ENCODE measurements at regions not wholly inside any gene's neighbourhood (a gene's known extent, or its start where the extent isn't known, plus 50 kb on each side); places are given as distances from the start of the nearest gene placed in this dataset.

DNA sequence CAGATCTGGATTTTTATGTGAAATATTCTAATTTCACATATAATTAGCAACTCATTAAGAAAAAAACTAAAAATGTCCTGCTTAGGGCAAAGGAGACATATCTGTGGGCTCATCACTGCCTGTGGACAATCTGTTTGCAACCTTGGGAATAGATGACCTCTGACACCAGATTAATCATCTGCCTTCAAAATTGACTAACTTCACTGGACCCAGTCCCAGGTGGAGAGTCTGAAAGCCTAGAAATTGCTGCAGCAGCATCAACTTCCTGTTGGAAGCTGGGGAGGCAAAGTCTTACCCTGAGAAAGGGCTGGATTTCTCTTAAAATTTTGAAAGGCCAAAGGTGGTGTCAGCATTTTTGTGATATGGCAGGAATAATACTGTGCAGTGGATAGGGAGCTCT is 76.3 kb upstream of the TNC start:
- Histone ChIP-seq H3K79me2 (ENCODE audit: insufficient read depth, low read length) (no peaks in the 10 kb centered on the region), H3K9ac (ENCODE audit: low read length) (no peak overlapping the region), H3K4me2 (ENCODE audit: low read depth, low read length, poor library complexity, severe bottlenecking) (no peak overlapping the region), H3F3A (ENCODE audit: insufficient read depth) (no peaks in the 10 kb centered on the region), H3K9me2 (replicated peaks; ENCODE audit: insufficient read depth, low read length) (no peaks in the 10 kb centered on the region), H3K9me3 (ENCODE audit: insufficient read depth, low read length) (no peaks in the 10 kb centered on the region), H3K36me3 (ENCODE audit: low read length) (no peaks in the 10 kb centered on the region), H3K27ac (ENCODE audit: low read depth, low read length) (no peak overlapping the region), H4K20me1 (ENCODE audit: low read depth, low read length) (no peaks in the 10 kb centered on the region), H2AFZ (ENCODE audit: low read depth, low read length, severe bottlenecking) (no peak overlapping the region), H3K4me3 (ENCODE audit: insufficient read depth, low read length, poor library complexity, severe bottlenecking) (no peak overlapping the region), H3K27me3 (ENCODE audit: low read length) (no peaks in the 10 kb centered on the region)
- TF ChIP-seq CTCF (IDR thresholded peaks at IDR 0.05; ENCODE audit: insufficient read depth, low read length, poor library complexity, severe bottlenecking) (no peak), EZH2phosphoT487 (conservative IDR thresholded peaks at IDR 0.05; ENCODE audit: low read length) (no peak)

DNA sequence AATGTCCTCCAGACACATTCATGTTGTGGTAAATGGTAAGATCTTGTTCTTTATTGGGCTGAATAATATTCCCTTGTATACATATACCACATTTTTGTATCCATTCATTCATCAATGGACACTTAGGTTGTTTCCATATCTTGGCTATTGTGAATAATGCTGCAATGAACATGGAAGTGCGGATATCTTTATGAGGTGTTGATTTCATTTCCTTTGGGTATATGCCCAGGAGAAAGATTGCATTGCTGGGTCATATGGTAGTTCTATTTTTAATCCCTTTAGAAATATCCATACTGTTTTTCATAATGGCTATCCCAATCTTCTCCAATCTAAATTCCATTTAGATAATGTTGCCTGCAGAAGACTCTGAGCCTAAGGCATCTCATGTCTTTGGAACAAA is 78.0 kb upstream of the TNC start:
- Histone ChIP-seq H3K9ac (ENCODE audit: low read length) (no peak overlapping the region), H3K36me3 (ENCODE audit: low read length) (no peaks in the 10 kb centered on the region), H3K9me3 (ENCODE audit: insufficient read depth, low read length) (no peaks in the 10 kb centered on the region), H2AFZ (ENCODE audit: low read depth, low read length, severe bottlenecking) (no peak overlapping the region), H3F3A (ENCODE audit: insufficient read depth) (no peaks in the 10 kb centered on the region), H3K4me3 (ENCODE audit: insufficient read depth, low read length, poor library complexity, severe bottlenecking) (no peak overlapping the region), H3K27me3 (ENCODE audit: low read length) (no peaks in the 10 kb centered on the region), H4K20me1 (ENCODE audit: low read depth, low read length) (no peaks in the 10 kb centered on the region), H3K79me2 (ENCODE audit: insufficient read depth, low read length) (no peaks in the 10 kb centered on the region), H3K4me2 (ENCODE audit: low read depth, low read length, poor library complexity, severe bottlenecking) (no peak overlapping the region), H3K27ac (ENCODE audit: low read depth, low read length) (no peak overlapping the region), H3K9me2 (replicated peaks; ENCODE audit: insufficient read depth, low read length) (no peaks in the 10 kb centered on the region)
- TF ChIP-seq EZH2phosphoT487 (conservative IDR thresholded peaks at IDR 0.05; ENCODE audit: low read length) (no peak), CTCF (IDR thresholded peaks at IDR 0.05; ENCODE audit: insufficient read depth, low read length, poor library complexity, severe bottlenecking) (no peak)

DNA sequence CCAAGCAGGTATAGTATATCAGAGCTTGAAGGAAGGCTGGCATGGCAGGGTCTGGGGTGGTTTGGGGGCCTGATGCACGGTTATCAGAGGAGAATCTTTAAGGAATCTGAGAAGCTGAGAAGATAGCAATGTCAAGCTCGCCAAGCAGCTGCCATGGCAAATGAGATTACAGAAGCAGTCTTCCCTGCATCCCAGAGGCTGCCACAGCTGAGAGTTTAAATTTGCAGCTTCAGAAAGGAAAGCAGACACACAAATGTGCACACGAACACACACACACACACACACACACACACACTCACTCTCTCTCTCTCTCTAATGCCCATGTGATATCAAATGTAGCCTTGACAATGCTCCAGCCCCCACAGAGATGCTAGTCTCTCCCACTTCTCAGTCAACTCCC is 79.0 kb upstream of the TNC start:
- Histone ChIP-seq H3K4me3 (ENCODE audit: insufficient read depth, low read length, poor library complexity, severe bottlenecking) (no peak overlapping the region), H3F3A (ENCODE audit: insufficient read depth) (no peaks in the 10 kb centered on the region), H3K9me3 (ENCODE audit: insufficient read depth, low read length) (no peaks in the 10 kb centered on the region), H3K27me3 (ENCODE audit: low read length) (no peaks in the 10 kb centered on the region), H3K9me2 (replicated peaks; ENCODE audit: insufficient read depth, low read length) (no peaks in the 10 kb centered on the region), H3K4me2 (ENCODE audit: low read depth, low read length, poor library complexity, severe bottlenecking) (no peak overlapping the region), H4K20me1 (ENCODE audit: low read depth, low read length) (no peaks in the 10 kb centered on the region), H3K27ac (ENCODE audit: low read depth, low read length) (no peak overlapping the region), H2AFZ (ENCODE audit: low read depth, low read length, severe bottlenecking) (no peak overlapping the region), H3K9ac (ENCODE audit: low read length) (no peak overlapping the region), H3K79me2 (ENCODE audit: insufficient read depth, low read length) (no peaks in the 10 kb centered on the region), H3K36me3 (ENCODE audit: low read length) (no peaks in the 10 kb centered on the region)
- TF ChIP-seq CTCF (IDR thresholded peaks at IDR 0.05; ENCODE audit: insufficient read depth, low read length, poor library complexity, severe bottlenecking) (no peak), EZH2phosphoT487 (conservative IDR thresholded peaks at IDR 0.05; ENCODE audit: low read length) (no peak)

DNA sequence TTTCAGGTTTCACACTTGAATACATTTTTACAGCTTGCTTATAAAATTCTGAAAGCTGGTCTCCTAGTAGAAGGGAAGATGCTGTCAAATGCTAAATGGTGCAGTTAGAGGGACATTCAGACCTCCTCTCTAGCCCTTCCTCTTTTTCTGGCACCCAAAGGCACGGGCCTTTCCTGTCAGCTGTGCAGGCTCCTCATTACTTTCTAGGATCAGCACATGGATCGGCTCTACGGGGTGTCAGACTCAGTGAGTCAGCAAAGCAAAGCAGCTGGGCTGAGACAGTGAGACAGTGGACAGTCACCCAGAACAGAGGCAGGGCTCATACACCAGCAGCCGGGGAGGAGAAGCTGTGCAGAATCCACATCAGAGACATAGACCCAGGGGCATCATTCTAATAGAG is 80.0 kb upstream of the TNC start:
- Histone ChIP-seq H3K27ac (ENCODE audit: low read depth, low read length) (no peak overlapping the region), H2AFZ (ENCODE audit: low read depth, low read length, severe bottlenecking) (no peak overlapping the region), H3K79me2 (ENCODE audit: insufficient read depth, low read length) (no peaks in the 10 kb centered on the region), H3K9me2 (replicated peaks; ENCODE audit: insufficient read depth, low read length) (no peaks in the 10 kb centered on the region), H3K27me3 (ENCODE audit: low read length) (no peaks in the 10 kb centered on the region), H3K4me2 (ENCODE audit: low read depth, low read length, poor library complexity, severe bottlenecking) (no peak overlapping the region), H3K4me3 (ENCODE audit: insufficient read depth, low read length, poor library complexity, severe bottlenecking) (no peak overlapping the region), H4K20me1 (ENCODE audit: low read depth, low read length) (no peaks in the 10 kb centered on the region), H3K9ac (ENCODE audit: low read length) (no peak overlapping the region), H3K9me3 (ENCODE audit: insufficient read depth, low read length) (no peaks in the 10 kb centered on the region), H3K36me3 (ENCODE audit: low read length) (no peaks in the 10 kb centered on the region), H3F3A (ENCODE audit: insufficient read depth) (no peaks in the 10 kb centered on the region)
- TF ChIP-seq CTCF (IDR thresholded peaks at IDR 0.05; ENCODE audit: insufficient read depth, low read length, poor library complexity, severe bottlenecking) (no peak), EZH2phosphoT487 (conservative IDR thresholded peaks at IDR 0.05; ENCODE audit: low read length) (no peak)
